Smooth muscle cell (in vitro differentiated cells): ENCODE measurements at regions not wholly inside any gene's neighbourhood (a gene's known extent, or its start where the extent isn't known, plus 50 kb on each side); places are given as distances from the start of the nearest gene placed in this dataset.
"Not testable (repeated sequence)": the region's sequence is repeated elsewhere in the genome, so short reads cannot be mapped to it uniquely, and the experiment has no call there.

Experiments
- DNase-seq: peaks from one replicate; lab custom pipeline; 2025; ENCODE audit not compliant: unreplicated experiment; lab: John Stamatoyannopoulos, UW
- H2AFZ ChIP-seq: fragments of 200-600 bp; sonication (generic); 2 replicates; pipeline ENCODE4 v1.6.0; 2016; ENCODE audit warnings: antibody characterized with exemption, low read depth, mild to moderate bottlenecking
- H3F3A ChIP-seq: fragments of 200-600 bp; sonication (generic); 2 replicates; pipeline ENCODE4 v1.6.0; 2017; ENCODE audit warnings: antibody characterized with exemption, low read depth
- H3K27ac ChIP-seq: fragments of 200-600 bp; sonication (generic); 2 replicates; pipeline ENCODE4 v1.5.1; 2016; ENCODE audit warnings: low read depth, mild to moderate bottlenecking
- H3K27me3 ChIP-seq: fragments of 200-600 bp; sonication (generic); 2 replicates; pipeline ENCODE4 v1.6.1; 2016; ENCODE audit warnings: low read depth, mild to moderate bottlenecking
- H3K36me3 ChIP-seq: fragments of 200-600 bp; sonication (generic); 2 replicates; pipeline ENCODE4 v1.5.1; 2016; ENCODE audit warnings: low read depth
- H3K4me1 ChIP-seq: fragments of 200-600 bp; sonication (generic); 2 replicates; pipeline ENCODE4 v1.5.1; 2016; ENCODE audit warnings: low read depth
- H3K4me2 ChIP-seq: fragments of 200-600 bp; sonication (generic); 2 replicates; pipeline ENCODE4 v1.6.0; 2016; ENCODE audit warnings: mild to moderate bottlenecking
- H3K4me3 ChIP-seq: fragments of 200-600 bp; sonication (generic); 2 replicates; pipeline ENCODE4 v1.5.1; 2016; ENCODE audit warnings: mild to moderate bottlenecking
- H3K79me2 ChIP-seq: fragments of 200-600 bp; sonication (generic); 2 replicates; pipeline ENCODE4 v1.6.0; 2016; ENCODE audit warnings: low read depth, mild to moderate bottlenecking
- H3K9ac ChIP-seq: fragments of 200-600 bp; sonication (generic); 2 replicates; pipeline ENCODE4 v1.6.0; 2016; ENCODE audit warnings: low read depth
- H3K9me3 ChIP-seq: fragments of 200-600 bp; sonication (generic); replicated peaks from 2 replicates; pipeline ENCODE4 v1.5.1; 2016; ENCODE audit warnings: low read depth
- H4K20me1 ChIP-seq: fragments of 200-600 bp; sonication (generic); 2 replicates; pipeline ENCODE4 v1.6.0; 2016; ENCODE audit warnings: low read depth
- CTCF ChIP-seq: fragments of 200-600 bp; sonication (generic); IDR thresholded peaks from 2 replicates; pipeline ENCODE4 v1.5.1; 2017; ENCODE audit warnings: borderline replicate concordance, mild to moderate bottlenecking, antibody characterized with exemption; ENCODE audit not compliant: insufficient read depth, poor library complexity, severe bottlenecking
- WGBS: methylation state at CpG from one replicate; pipeline ENCODE4 v1.1.7; 2016; ENCODE audit warnings: low lambda C conversion rate; 5-methylcytosine and 5-hydroxymethylcytosine counted together

GRCh38 chr6:140343128-140343527 lies 968.7 kb upstream of the CITED2 start:
- no peak overlapping the region for H3K4me3 ChIP-seq
- no peak for DNase-seq
- no peaks in the 10 kb centered on the region for H3K36me3 ChIP-seq
- no peak overlapping the region for H2AFZ ChIP-seq
- 95% methylated on average over 2 of the region's 2 CpGs for WGBS
- no peaks in the 10 kb centered on the region for H3K4me1 ChIP-seq
- no peaks in the 10 kb centered on the region for H3K9me3 ChIP-seq
- no peak overlapping the region for H3K27ac ChIP-seq
- TF ChIP-seq CTCF: no peak
- H3K9ac ChIP-seq: no peak overlapping the region
- no peaks in the 10 kb centered on the region for H4K20me1 ChIP-seq
- H3K4me2 ChIP-seq: no peak overlapping the region
- H3K27me3 ChIP-seq: no peaks in the 10 kb centered on the region
- H3K79me2 ChIP-seq: no peaks in the 10 kb centered on the region
- H3F3A ChIP-seq: no peaks in the 10 kb centered on the region

- no peaks in the 10 kb centered on the region for H3K4me1 ChIP-seq
- TF ChIP-seq CTCF: no peak
Observed at GRCh38 chr6:140341272-140341671, 966.8 kb upstream of the CITED2 start.

GRCh38 chr6:140340795-140341194 lies 966.3 kb upstream of the CITED2 start:
- Histone ChIP-seq H3K4me3 (no peak overlapping the region), H3F3A (no peaks in the 10 kb centered on the region), H4K20me1 (no peaks in the 10 kb centered on the region), H3K4me2 (no peak overlapping the region), H3K9ac (no peak overlapping the region), H2AFZ (no peak overlapping the region), H3K27me3 (no peaks in the 10 kb centered on the region), H3K9me3 (no peaks in the 10 kb centered on the region), H3K79me2 (no peaks in the 10 kb centered on the region), H3K27ac (no peak overlapping the region), H3K4me1 (no peaks in the 10 kb centered on the region), H3K36me3 (no peaks in the 10 kb centered on the region)
- WGBS: 92% methylated on average over 3 of the region's 3 CpGs
- no peak for TF ChIP-seq CTCF
- no peak for DNase-seq

More at GRCh38 chr6:140341272-140341671, 966.8 kb upstream of the CITED2 start:
- Histone ChIP-seq H3K79me2 (no peaks in the 10 kb centered on the region), H4K20me1 (no peaks in the 10 kb centered on the region), H3K9me3 (no peaks in the 10 kb centered on the region), H3K4me3 (no peak overlapping the region), H2AFZ (no peak overlapping the region), H3F3A (no peaks in the 10 kb centered on the region), H3K27me3 (no peaks in the 10 kb centered on the region), H3K9ac (no peak overlapping the region), H3K27ac (no peak overlapping the region), H3K36me3 (no peaks in the 10 kb centered on the region), H3K4me2 (no peak overlapping the region)
- no peak for DNase-seq

GRCh38 chr6:140339084-140339483 lies 964.6 kb upstream of the CITED2 start:
- not testable (repeated sequence) for H3K36me3 ChIP-seq, H3K79me2 ChIP-seq, H3K9ac ChIP-seq, H3K27ac ChIP-seq, H3K4me2 ChIP-seq, H3K27me3 ChIP-seq, H2AFZ ChIP-seq, DNase-seq, H3K4me3 ChIP-seq, H3K4me1 ChIP-seq, H3K9me3 ChIP-seq, H4K20me1 ChIP-seq, H3F3A ChIP-seq
- 93% methylated on average over 2 of the region's 2 CpGs for WGBS
